Mesothelial cell of epicardium (in vitro differentiated cells): ENCODE measurements at regions not wholly inside any gene's neighbourhood (a gene's known extent, or its start where the extent isn't known, plus 50 kb on each side); places are given as distances from the start of the nearest gene placed in this dataset.

Experiments
- DNase-seq, 2 experiments: peaks; one replicate each; pipeline ENCODE4 v3.0.0; 2021; ENCODE audit warnings: low spot score in 2 of 2; ENCODE audit not compliant: unreplicated experiment in 2 of 2
- H3K27ac Mint-ChIP-seq: 2 replicates; pipeline ENCODE4 v1.8.0; 2021; ENCODE audit warnings: mixed read lengths
- H3K27me3 Mint-ChIP-seq: 2 replicates; pipeline ENCODE4 v1.8.0; 2021; ENCODE audit warnings: low read depth, mixed read lengths
- H3K36me3 Mint-ChIP-seq: 2 replicates; pipeline ENCODE4 v1.8.0; 2021; ENCODE audit warnings: mixed read lengths
- H3K4me1 Mint-ChIP-seq: 2 replicates; pipeline ENCODE4 v1.8.0; 2021; ENCODE audit warnings: mixed read lengths
- H3K4me3 Mint-ChIP-seq: 2 replicates; pipeline ENCODE4 v1.8.0; 2021; ENCODE audit warnings: mild to moderate bottlenecking, moderate library complexity, mixed read lengths
- H3K9me3 Mint-ChIP-seq: 2 replicates; pipeline ENCODE4 v1.8.0; 2021; ENCODE audit warnings: mixed read lengths
- CTCF ChIP-seq: fragments of 200-600 bp; sonication (generic); IDR thresholded peaks from one replicate; pipeline ENCODE4 v1.5.0; 2021; ENCODE audit warnings: antibody characterized with exemption; ENCODE audit not compliant: unreplicated experiment

- DNase-seq, result no peak
- Mint-ChIP-seq H3K27ac (peak overlapping the region; percentile 53), H3K36me3 (no peaks in the 10 kb centered on the region), H3K4me3 (no peak overlapping the region), H3K9me3 (peaks cover 6% of the 10 kb centered on the region), H3K27me3 (no peaks in the 10 kb centered on the region), H3K4me1 (peaks cover 38% of the 10 kb centered on the region)
- no peak for TF ChIP-seq CTCF
These were observed 257.1 kb downstream of the ADAMTS20 start for GRCh38 chr12:43294916-43295315.

GRCh38 chr12:43294147-43294546 lies 257.9 kb downstream of the ADAMTS20 start:
- H3K27ac Mint-ChIP-seq, result no peak overlapping the region
- no peak overlapping the region for H3K4me3 Mint-ChIP-seq
- H3K9me3 Mint-ChIP-seq, result peaks cover 6% of the 10 kb centered on the region
- no peaks in the 10 kb centered on the region for H3K36me3 Mint-ChIP-seq
- no peak for DNase-seq
- H3K27me3 Mint-ChIP-seq, result no peaks in the 10 kb centered on the region
- peaks cover 45% of the 10 kb centered on the region for H3K4me1 Mint-ChIP-seq
- TF ChIP-seq CTCF, result no peak

GRCh38 chr12:43293396-43293795 lies 258.6 kb downstream of the ADAMTS20 start:
- Mint-ChIP-seq H3K4me1 (peaks cover 53% of the 10 kb centered on the region), H3K36me3 (no peaks in the 10 kb centered on the region), H3K9me3 (peaks cover 6% of the 10 kb centered on the region), H3K4me3 (no peak overlapping the region), H3K27ac (peak overlapping the region; percentile 41), H3K27me3 (no peaks in the 10 kb centered on the region)
- no peak for DNase-seq
- no peak for TF ChIP-seq CTCF

- H3K36me3 Mint-ChIP-seq, result no peaks in the 10 kb centered on the region
- H3K27ac Mint-ChIP-seq, result peak overlapping the region; percentile 28
These were observed 259.3 kb downstream of the ADAMTS20 start for GRCh38 chr12:43292699-43293098.

GRCh38 chr12:43291516-43291915 lies 260.5 kb downstream of the ADAMTS20 start:
- no peak overlapping the region for H3K4me3 Mint-ChIP-seq
- no peaks in the 10 kb centered on the region for H3K36me3 Mint-ChIP-seq
- no peak overlapping the region for H3K27ac Mint-ChIP-seq
- no peaks in the 10 kb centered on the region for H3K27me3 Mint-ChIP-seq
- no peak for DNase-seq
- TF ChIP-seq CTCF, result no peak
- peaks cover 68% of the 10 kb centered on the region for H3K4me1 Mint-ChIP-seq
- H3K9me3 Mint-ChIP-seq, result peaks cover under 1% of the 10 kb centered on the region

More at GRCh38 chr12:43292699-43293098, 259.3 kb downstream of the ADAMTS20 start:
- no peak overlapping the region for H3K4me3 Mint-ChIP-seq
- no peaks in the 10 kb centered on the region for H3K27me3 Mint-ChIP-seq
- no peak for TF ChIP-seq CTCF
- peaks cover 6% of the 10 kb centered on the region for H3K9me3 Mint-ChIP-seq
- H3K4me1 Mint-ChIP-seq, result peaks cover 60% of the 10 kb centered on the region
- no peak for DNase-seq

- no peak overlapping the region for H3K4me3 Mint-ChIP-seq
- H3K4me1 Mint-ChIP-seq, result peaks cover 69% of the 10 kb centered on the region
These were observed 261.2 kb downstream of the ADAMTS20 start for GRCh38 chr12:43290836-43291235.

More at GRCh38 chr12:43290836-43291235, 261.2 kb downstream of the ADAMTS20 start:
- H3K9me3 Mint-ChIP-seq, result no peaks in the 10 kb centered on the region
- no peak for DNase-seq
- H3K36me3 Mint-ChIP-seq, result no peaks in the 10 kb centered on the region
- peak overlapping the region; percentile 34 for H3K27ac Mint-ChIP-seq
- no peaks in the 10 kb centered on the region for H3K27me3 Mint-ChIP-seq
- TF ChIP-seq CTCF, result no peak
